Trophoblast cell (in vitro differentiated cells and primary cell): ENCODE measurements at regions not wholly inside any gene's neighbourhood (a gene's known extent, or its start where the extent isn't known, plus 50 kb on each side); places are given as distances from the start of the nearest gene placed in this dataset.

Experiments
- DNase-seq, 2 donors: peaks; one replicate each; pipeline ENCODE4 v3.0.0-alpha.2; 2016
- H2AFZ ChIP-seq: 2 replicates; pipeline ENCODE4 v1.6.1; 2013; ENCODE audit warnings: low read length, moderate library complexity, mild to moderate bottlenecking; ENCODE audit not compliant: insufficient read depth, poor library complexity
- H2AK5ac ChIP-seq: 2 replicates; pipeline ENCODE4 v1.6.1; 2013; ENCODE audit warnings: mild to moderate bottlenecking, low read length
- H2BK120ac ChIP-seq: 2 replicates; pipeline ENCODE4 v1.6.1; 2013; ENCODE audit warnings: low read length, mild to moderate bottlenecking, moderate library complexity; ENCODE audit not compliant: insufficient read depth, poor library complexity
- H2BK12ac ChIP-seq: 2 replicates; pipeline ENCODE4 v1.6.1; 2013; ENCODE audit warnings: mild to moderate bottlenecking, low read length, moderate library complexity
- H2BK5ac ChIP-seq: 2 replicates; pipeline ENCODE4 v1.6.1; 2013; ENCODE audit warnings: low read length, low read depth, moderate library complexity, mild to moderate bottlenecking; ENCODE audit not compliant: poor library complexity
- H3K14ac ChIP-seq: 2 replicates; pipeline ENCODE4 v1.6.1; 2013; ENCODE audit warnings: mild to moderate bottlenecking, low read length
- H3K18ac ChIP-seq: 2 replicates; pipeline ENCODE4 v1.6.1; 2013; ENCODE audit warnings: mild to moderate bottlenecking, low read length
- H3K23ac ChIP-seq: 2 replicates; pipeline ENCODE4 v1.6.1; 2013; ENCODE audit warnings: low read length
- H3K27ac ChIP-seq: 2 replicates; pipeline ENCODE4 v1.5.1; 2013; ENCODE audit warnings: low read depth, mild to moderate bottlenecking, inconsistent platforms, low read length, moderate library complexity
- H3K27me3 ChIP-seq: 2 replicates; pipeline ENCODE4 v1.6.1; 2013; ENCODE audit warnings: inconsistent platforms, mild to moderate bottlenecking, low read length, moderate library complexity; ENCODE audit not compliant: insufficient read depth
- H3K36me3 ChIP-seq, 2 experiments: 1 replicate in 1 of 2; 2 replicates in 1 of 2; pipeline ENCODE4 v1.6.1; 2013; ENCODE audit warnings: low read length in 2 of 2, mild to moderate bottlenecking in 2 of 2, moderate library complexity in 1 of 2; ENCODE audit not compliant: insufficient read depth in 2 of 2, control insufficient read depth in 1 of 2
- H3K4ac ChIP-seq: 2 replicates; pipeline ENCODE4 v1.6.1; 2013; ENCODE audit warnings: low read depth, mild to moderate bottlenecking, low read length, moderate library complexity
- H3K4me1 ChIP-seq, 2 experiments: 1 replicate in 1 of 2; 2 replicates in 1 of 2; pipeline ENCODE4 v1.6.1; 2013; ENCODE audit warnings: low read length in 2 of 2, mild to moderate bottlenecking in 2 of 2, moderate library complexity in 1 of 2; ENCODE audit not compliant: insufficient read depth in 2 of 2, control insufficient read depth in 1 of 2
- H3K4me2 ChIP-seq: 2 replicates; pipeline ENCODE4 v1.6.1; 2013; ENCODE audit warnings: inconsistent platforms, mild to moderate bottlenecking, low read length, moderate library complexity
- H3K4me3 ChIP-seq: 2 replicates; pipeline ENCODE4 v1.5.1; 2013; ENCODE audit warnings: mild to moderate bottlenecking, low read depth, low read length, inconsistent platforms
- H3K79me1 ChIP-seq: one replicate; pipeline ENCODE4 v1.6.1; 2013; ENCODE audit warnings: low read length
- H3K79me2 ChIP-seq: 2 replicates; pipeline ENCODE4 v1.6.1; 2013; ENCODE audit warnings: low read length, mild to moderate bottlenecking; ENCODE audit not compliant: control insufficient read depth, insufficient read depth, poor library complexity
- H3K9ac ChIP-seq: 2 replicates; pipeline ENCODE4 v1.6.1; 2013; ENCODE audit warnings: mild to moderate bottlenecking, low read length
- H3K9me3 ChIP-seq: 2 replicates; pipeline ENCODE4 v1.6.1; 2013; ENCODE audit warnings: low read depth, mild to moderate bottlenecking, control low read depth, inconsistent platforms, low read length; ENCODE audit not compliant: insufficient read depth
- H4K12ac ChIP-seq: 2 replicates; pipeline ENCODE4 v1.6.1; 2013; ENCODE audit warnings: low read depth, mild to moderate bottlenecking, low read length, moderate library complexity
- H4K8ac ChIP-seq: 2 replicates; pipeline ENCODE4 v1.6.1; 2013; ENCODE audit warnings: low read depth, mild to moderate bottlenecking, low read length, moderate library complexity
- H4K91ac ChIP-seq: one replicate; pipeline ENCODE4 v1.6.1; 2013; ENCODE audit warnings: low read depth, mild to moderate bottlenecking, low read length, moderate library complexity
- WGBS: extraction: QIAGEN DNeasy Blood & Tissue Kit; methylation state at CpG from one replicate; pipeline ENCODE4 v1.1.7; 2013; ENCODE audit warnings: missing lambda C conversion rate; ENCODE audit not compliant: insufficient read length, insufficient coverage; ENCODE audit errors: extremely low coverage; 5-methylcytosine and 5-hydroxymethylcytosine counted together

- H3K79me1 ChIP-seq = no peaks in the 10 kb centered on the region
- H3K4me3 ChIP-seq = no peak overlapping the region
- H3K27ac ChIP-seq = no peak overlapping the region
- H2BK5ac ChIP-seq = no peak overlapping the region
- no peak overlapping the region for H3K4me2 ChIP-seq
- no peak overlapping the region for H3K14ac ChIP-seq
- no peak overlapping the region for H4K91ac ChIP-seq
- H3K27me3 ChIP-seq = no peaks in the 10 kb centered on the region
- no peak for DNase-seq
- H3K18ac ChIP-seq = no peak overlapping the region
- H3K9me3 ChIP-seq = no peaks in the 10 kb centered on the region
- no peak overlapping the region for H2BK12ac ChIP-seq
- no peak overlapping the region for H3K4ac ChIP-seq
- no peak overlapping the region for H3K9ac ChIP-seq
- H3K36me3 ChIP-seq = no peaks in the 10 kb centered on the region
- no peak overlapping the region for H4K8ac ChIP-seq
- H3K23ac ChIP-seq = no peak overlapping the region
- H4K12ac ChIP-seq = no peak overlapping the region
- H2AFZ ChIP-seq = no peak overlapping the region
- H3K79me2 ChIP-seq = no peaks in the 10 kb centered on the region
- no peak overlapping the region for H2BK120ac ChIP-seq
- no CpG with 5 or more reads among the region's 3 CpGs for WGBS
- H3K4me1 ChIP-seq = no peaks in the 10 kb centered on the region
- no peak overlapping the region for H2AK5ac ChIP-seq
These were observed 335.4 kb upstream of the MEF2C start for GRCh38 chr5:89218364-89218763.

GRCh38 chr5:89216606-89217005 is 333.6 kb upstream of the MEF2C start:
- H3K9me3 ChIP-seq = no peaks in the 10 kb centered on the region
- no peak overlapping the region for H2AFZ ChIP-seq
- no peaks in the 10 kb centered on the region for H3K27me3 ChIP-seq
- H4K91ac ChIP-seq = no peak overlapping the region
- DNase-seq = peak in 1 of 2 donors; percentile 67
- no peaks in the 10 kb centered on the region for H3K36me3 ChIP-seq
- H4K8ac ChIP-seq = no peak overlapping the region
- no peaks in the 10 kb centered on the region for H3K4me1 ChIP-seq
- WGBS = no CpG with 5 or more reads among the region's 3 CpGs
- no peak overlapping the region for H2BK5ac ChIP-seq
- no peak overlapping the region for H3K4ac ChIP-seq
- no peak overlapping the region for H3K4me3 ChIP-seq
- no peak overlapping the region for H3K9ac ChIP-seq
- H2BK12ac ChIP-seq = no peak overlapping the region
- no peak overlapping the region for H3K27ac ChIP-seq
- H3K79me2 ChIP-seq = no peaks in the 10 kb centered on the region
- H2AK5ac ChIP-seq = no peak overlapping the region
- H3K14ac ChIP-seq = no peak overlapping the region
- H3K18ac ChIP-seq = no peak overlapping the region
- no peak overlapping the region for H4K12ac ChIP-seq
- H3K23ac ChIP-seq = no peak overlapping the region
- H3K4me2 ChIP-seq = no peak overlapping the region
- H2BK120ac ChIP-seq = no peak overlapping the region
- H3K79me1 ChIP-seq = no peaks in the 10 kb centered on the region

- Histone ChIP-seq H3K14ac (no peak overlapping the region), H3K4me3 (no peak overlapping the region), H3K79me2 (no peaks in the 10 kb centered on the region), H3K27me3 (no peaks in the 10 kb centered on the region), H2BK12ac (no peak overlapping the region), H3K18ac (no peak overlapping the region), H3K23ac (no peak overlapping the region), H3K4me1 (no peaks in the 10 kb centered on the region), H3K79me1 (no peaks in the 10 kb centered on the region), H3K9me3 (no peaks in the 10 kb centered on the region), H2BK120ac (no peak overlapping the region), H3K27ac (no peak overlapping the region), H3K4me2 (no peak overlapping the region), H2BK5ac (no peak overlapping the region), H3K4ac (no peak overlapping the region), H2AK5ac (no peak overlapping the region), H4K91ac (no peak overlapping the region), H3K36me3 (no peaks in the 10 kb centered on the region), H4K8ac (no peak overlapping the region), H4K12ac (no peak overlapping the region), H2AFZ (no peak overlapping the region), H3K9ac (no peak overlapping the region)
- WGBS = no CpG with 5 or more reads among the region's 1 CpG
- DNase-seq = no peak
These were observed 330.6 kb upstream of the MEF2C start for GRCh38 chr5:89213573-89213972.

- WGBS = no CpG with 5 or more reads among the region's 2 CpGs
- H3K36me3 ChIP-seq = no peaks in the 10 kb centered on the region
- H3K27ac ChIP-seq = no peak overlapping the region
These were observed 328.9 kb upstream of the MEF2C start for GRCh38 chr5:89211836-89212235.

More at GRCh38 chr5:89211836-89212235, 328.9 kb upstream of the MEF2C start:
- Histone ChIP-seq H2AK5ac (no peak overlapping the region), H3K4ac (no peak overlapping the region), H3K9ac (no peak overlapping the region), H3K4me1 (no peaks in the 10 kb centered on the region), H4K8ac (no peak overlapping the region), H3K79me1 (no peaks in the 10 kb centered on the region), H2AFZ (no peak overlapping the region), H2BK12ac (no peak overlapping the region), H3K4me2 (no peak overlapping the region), H4K12ac (no peak overlapping the region), H2BK120ac (no peak overlapping the region), H2BK5ac (no peak overlapping the region), H3K79me2 (no peaks in the 10 kb centered on the region), H4K91ac (no peak overlapping the region), H3K9me3 (no peaks in the 10 kb centered on the region), H3K14ac (no peak overlapping the region), H3K18ac (no peak overlapping the region), H3K27me3 (no peaks in the 10 kb centered on the region), H3K23ac (no peak overlapping the region), H3K4me3 (no peak overlapping the region)
- peak; percentile 43 to 79 for DNase-seq
